BLaER1 (cell line): ENCODE measurements at regions not wholly inside any gene's neighbourhood (a gene's known extent, or its start where the extent isn't known, plus 50 kb on each side); places are given as distances from the start of the nearest gene placed in this dataset.
"Not testable (repeated sequence)": the region's sequence is repeated elsewhere in the genome, so short reads cannot be mapped to it uniquely, and the experiment has no call there.

Experiments
- H3K27ac ChIP-seq: shearing (Covaris generic); formaldehyde crosslinking; 2 replicates; pipeline ENCODE4 v1.8.1; 2022
- H3K27me3 ChIP-seq: shearing (Covaris generic); formaldehyde crosslinking; 2 replicates; pipeline ENCODE4 v1.8.1; 2022
- H3K36me3 ChIP-seq: shearing (Covaris generic); formaldehyde crosslinking; 2 replicates; pipeline ENCODE4 v1.8.1; 2022
- H3K4me1 ChIP-seq: shearing (Covaris generic); formaldehyde crosslinking; 2 replicates; pipeline ENCODE4 v1.8.1; 2022
- H3K4me2 ChIP-seq: shearing (Covaris generic); formaldehyde crosslinking; 2 replicates; pipeline ENCODE4 v1.8.1; 2022
- H3K4me3 ChIP-seq: shearing (Covaris generic); formaldehyde crosslinking; 2 replicates; pipeline ENCODE4 v1.8.1; 2022
- H3K9ac ChIP-seq: shearing (Covaris generic); formaldehyde crosslinking; 2 replicates; pipeline ENCODE4 v1.8.1; 2022
- H3K9me3 ChIP-seq: shearing (Covaris generic); formaldehyde crosslinking; 2 replicates; pipeline ENCODE4 v1.8.1; 2022
- H4K20me1 ChIP-seq: shearing (Covaris generic); formaldehyde crosslinking; 2 replicates; pipeline ENCODE4 v1.8.1; 2022
- Cebpa-rat ChIP-seq: shearing (Covaris generic); IDR thresholded peaks from 2 replicates; pipeline ENCODE4 v1.8.1; 2022

GRCh38 chr4:18197467-18197866 is 175.9 kb upstream of the LCORL start:
- H3K4me1 ChIP-seq, result no peaks in the 10 kb centered on the region
- H3K27ac ChIP-seq, result no peak overlapping the region
- H3K27me3 ChIP-seq, result no peaks in the 10 kb centered on the region
- no peak overlapping the region for H3K4me3 ChIP-seq
- no peaks in the 10 kb centered on the region for H3K9me3 ChIP-seq
- no peaks in the 10 kb centered on the region for H4K20me1 ChIP-seq
- no peak overlapping the region for H3K4me2 ChIP-seq
- H3K36me3 ChIP-seq, result no peaks in the 10 kb centered on the region
- TF ChIP-seq Cebpa-rat, result no peak
- no peak overlapping the region for H3K9ac ChIP-seq

- H3K9me3 ChIP-seq, result no peaks in the 10 kb centered on the region
Measured at GRCh38 chr4:18194278-18194677, 172.7 kb upstream of the LCORL start.

GRCh38 chr4:18192901-18193300 is 171.3 kb upstream of the LCORL start:
- no peak for TF ChIP-seq Cebpa-rat
- Histone ChIP-seq H3K4me2 (no peak overlapping the region), H3K27ac (no peak overlapping the region), H3K36me3 (no peaks in the 10 kb centered on the region), H3K4me1 (no peaks in the 10 kb centered on the region), H3K27me3 (no peaks in the 10 kb centered on the region), H4K20me1 (no peaks in the 10 kb centered on the region), H3K9ac (no peak overlapping the region), H3K9me3 (no peaks in the 10 kb centered on the region), H3K4me3 (no peak overlapping the region)

More at GRCh38 chr4:18194278-18194677, 172.7 kb upstream of the LCORL start:
- no peak for TF ChIP-seq Cebpa-rat
- H3K36me3 ChIP-seq, result no peaks in the 10 kb centered on the region
- H3K9ac ChIP-seq, result no peak overlapping the region
- no peaks in the 10 kb centered on the region for H3K4me1 ChIP-seq
- H3K4me3 ChIP-seq, result no peak overlapping the region
- H3K27me3 ChIP-seq, result no peaks in the 10 kb centered on the region
- no peak overlapping the region for H3K27ac ChIP-seq
- no peaks in the 10 kb centered on the region for H4K20me1 ChIP-seq
- no peak overlapping the region for H3K4me2 ChIP-seq

- no peak overlapping the region for H3K9ac ChIP-seq
- no peaks in the 10 kb centered on the region for H4K20me1 ChIP-seq
- no peaks in the 10 kb centered on the region for H3K27me3 ChIP-seq
- no peak overlapping the region for H3K4me2 ChIP-seq
- no peak for TF ChIP-seq Cebpa-rat
- H3K27ac ChIP-seq, result no peak overlapping the region
- H3K4me3 ChIP-seq, result no peak overlapping the region
- H3K9me3 ChIP-seq, result no peaks in the 10 kb centered on the region
- no peaks in the 10 kb centered on the region for H3K4me1 ChIP-seq
- no peaks in the 10 kb centered on the region for H3K36me3 ChIP-seq
Measured at GRCh38 chr4:18185491-18185890, 163.9 kb upstream of the LCORL start.

- Histone ChIP-seq H3K36me3 (no peaks in the 10 kb centered on the region), H3K27me3 (no peaks in the 10 kb centered on the region), H3K9me3 (no peaks in the 10 kb centered on the region), H3K9ac (no peak overlapping the region), H3K27ac (no peak overlapping the region), H4K20me1 (no peaks in the 10 kb centered on the region), H3K4me2 (no peak overlapping the region), H3K4me1 (no peaks in the 10 kb centered on the region), H3K4me3 (no peak overlapping the region)
- TF ChIP-seq Cebpa-rat, result no peak
Measured at GRCh38 chr4:18180892-18181291, 159.3 kb upstream of the LCORL start.

- Histone ChIP-seq H3K4me3 (no peak overlapping the region), H3K36me3 (no peaks in the 10 kb centered on the region), H3K4me1 (no peaks in the 10 kb centered on the region), H3K27me3 (no peaks in the 10 kb centered on the region), H3K27ac (no peak overlapping the region), H3K9me3 (no peaks in the 10 kb centered on the region), H3K9ac (no peak overlapping the region), H3K4me2 (no peak overlapping the region), H4K20me1 (no peaks in the 10 kb centered on the region)
- no peak for TF ChIP-seq Cebpa-rat
Measured at GRCh38 chr4:18180122-18180521, 158.6 kb upstream of the LCORL start.

GRCh38 chr4:18171896-18172295 is 150.3 kb upstream of the LCORL start:
- Histone ChIP-seq H3K36me3 (no peaks in the 10 kb centered on the region), H4K20me1 (no peaks in the 10 kb centered on the region), H3K9ac (no peak overlapping the region), H3K27ac (no peak overlapping the region), H3K4me1 (no peaks in the 10 kb centered on the region), H3K9me3 (no peaks in the 10 kb centered on the region), H3K27me3 (no peaks in the 10 kb centered on the region), H3K4me2 (no peak overlapping the region), H3K4me3 (no peak overlapping the region)
- TF ChIP-seq Cebpa-rat, result no peak

- no peak overlapping the region for H3K27ac ChIP-seq
- H4K20me1 ChIP-seq, result no peaks in the 10 kb centered on the region
- no peaks in the 10 kb centered on the region for H3K4me1 ChIP-seq
- H3K27me3 ChIP-seq, result no peaks in the 10 kb centered on the region
- H3K9ac ChIP-seq, result no peak overlapping the region
- no peaks in the 10 kb centered on the region for H3K36me3 ChIP-seq
- no peaks in the 10 kb centered on the region for H3K9me3 ChIP-seq
- no peak overlapping the region for H3K4me2 ChIP-seq
- peak; percentile 65 for TF ChIP-seq Cebpa-rat
- H3K4me3 ChIP-seq, result no peak overlapping the region
Measured at GRCh38 chr4:18167831-18168230, 146.3 kb upstream of the LCORL start.

- Histone ChIP-seq H3K4me1 (no peaks in the 10 kb centered on the region), H3K27me3 (no peaks in the 10 kb centered on the region), H3K4me3 (no peak overlapping the region), H3K27ac (no peak overlapping the region), H3K4me2 (no peak overlapping the region), H4K20me1 (no peaks in the 10 kb centered on the region), H3K9ac (no peak overlapping the region), H3K9me3 (0 out of 2 replicates have a peak, but pooled peaks cover 3% of the 10 kb centered on the region), H3K36me3 (no peaks in the 10 kb centered on the region)
- no peak for TF ChIP-seq Cebpa-rat
Measured at GRCh38 chr4:18166925-18167324, 145.4 kb upstream of the LCORL start.

GRCh38 chr4:18162453-18162852 is 140.9 kb upstream of the LCORL start:
- Histone ChIP-seq H3K4me2 (no peak overlapping the region), H3K27me3 (no peaks in the 10 kb centered on the region), H3K4me3 (no peak overlapping the region), H3K4me1 (no peaks in the 10 kb centered on the region), H4K20me1 (no peaks in the 10 kb centered on the region), H3K9me3 (peaks cover 29% of the 10 kb centered on the region), H3K27ac (no peak overlapping the region), H3K36me3 (no peaks in the 10 kb centered on the region), H3K9ac (no peak overlapping the region)
- no peak for TF ChIP-seq Cebpa-rat

- not testable (repeated sequence) for H3K27ac ChIP-seq, H3K27me3 ChIP-seq, H3K4me2 ChIP-seq, H3K9ac ChIP-seq, H4K20me1 ChIP-seq, H3K4me3 ChIP-seq, H3K4me1 ChIP-seq, H3K36me3 ChIP-seq
- H3K9me3 ChIP-seq, result peaks cover 32% of the 10 kb centered on the region
Measured at GRCh38 chr4:18159117-18159912, 137.8 kb upstream of the LCORL start.
